ENCODE measurements at regions not wholly inside any gene's neighbourhood (a gene's known extent, or its start where the extent isn't known, plus 50 kb on each side); places are given as distances from the start of the nearest gene placed in this dataset.

DNA sequence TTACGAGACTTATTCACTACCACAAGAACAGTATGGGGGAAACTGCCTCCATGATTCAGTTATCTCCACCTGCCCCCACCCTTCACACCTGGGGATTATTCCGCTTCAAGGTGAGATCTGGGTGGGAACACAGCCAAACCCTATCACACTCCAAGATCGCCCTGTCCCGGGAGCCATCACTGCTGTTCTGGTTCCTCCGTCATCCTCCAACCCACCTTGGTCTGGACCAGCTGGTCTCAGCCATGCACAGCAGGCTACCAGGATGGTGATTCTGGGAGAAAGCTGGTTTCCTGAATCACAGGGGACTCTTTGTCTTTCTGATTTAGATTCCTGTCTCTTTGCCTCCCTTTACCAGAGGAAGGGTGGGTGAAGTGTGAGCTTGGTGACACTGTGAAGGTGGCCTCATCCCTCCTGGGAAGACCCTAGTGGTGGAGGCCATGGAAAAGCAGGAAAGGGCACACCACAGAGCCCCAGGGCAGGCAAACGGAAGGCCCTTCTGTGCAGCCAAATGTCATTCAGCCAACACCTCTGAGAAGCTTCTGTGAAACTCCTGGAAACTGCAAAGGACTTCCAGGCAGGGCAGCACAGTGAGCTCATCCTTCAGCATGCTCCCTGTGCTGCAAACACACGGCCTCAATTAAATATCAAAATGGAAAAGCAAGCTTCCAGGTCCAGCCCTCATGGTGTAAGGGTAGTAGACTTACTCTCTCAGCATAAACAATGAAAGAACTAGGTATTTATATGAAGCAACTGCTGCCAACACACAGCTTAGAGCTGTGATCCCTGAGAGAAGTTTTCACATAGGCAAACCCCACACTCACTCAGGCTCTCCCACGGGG lies 169.8 kb downstream of the ANKRD60 start:
- H3K36me3 ChIP-seq (ENCODE audit: control insufficient read depth in 4 of 4, insufficient read depth in 4 of 4, low read length in 3 of 4): no peaks in the 10 kb centered on the region
- no peak overlapping the region for H3K27ac ChIP-seq (ENCODE audit: insufficient read depth in 1 of 2, low read depth in 1 of 2, low read length in 2 of 2, poor library complexity in 1 of 2, severe bottlenecking in 2 of 2)
- peaks cover 0 to 9% (median 0%) of the 10 kb centered on the region in 5 experiments for H3K27me3 ChIP-seq (replicated peaks in 2 of 5; ENCODE audit: control insufficient read depth in 4 of 5, insufficient read depth in 5 of 5, low read length in 4 of 5)
- H3K4me1 ChIP-seq (ENCODE audit: control extremely low read depth in 1 of 4, control insufficient read depth in 4 of 4, insufficient read depth in 4 of 4, low read length in 3 of 4): no peaks in the 10 kb centered on the region
- DNase-seq: no peak
- ChIA-PET POLR2A (no interaction called here), CTCF (no interaction called here)
- H3K4me3 ChIP-seq (ENCODE audit: control insufficient read depth in 1 of 7, extremely low read depth in 1 of 7, insufficient read depth in 4 of 7, low read depth in 2 of 7, low read length in 6 of 7): no peak overlapping the region
- 91% methylated on average over 6 of the region's 8 CpGs for WGBS (ENCODE audit: insufficient coverage)
- H3K9me3 ChIP-seq (ENCODE audit: control extremely low read depth in 1 of 5, control insufficient read depth in 4 of 5, insufficient read depth in 2 of 5, low read depth in 1 of 5, low read length in 4 of 5): peaks cover 0 to 6% (median 0%) of the 10 kb centered on the region in 5 experiments

DNA sequence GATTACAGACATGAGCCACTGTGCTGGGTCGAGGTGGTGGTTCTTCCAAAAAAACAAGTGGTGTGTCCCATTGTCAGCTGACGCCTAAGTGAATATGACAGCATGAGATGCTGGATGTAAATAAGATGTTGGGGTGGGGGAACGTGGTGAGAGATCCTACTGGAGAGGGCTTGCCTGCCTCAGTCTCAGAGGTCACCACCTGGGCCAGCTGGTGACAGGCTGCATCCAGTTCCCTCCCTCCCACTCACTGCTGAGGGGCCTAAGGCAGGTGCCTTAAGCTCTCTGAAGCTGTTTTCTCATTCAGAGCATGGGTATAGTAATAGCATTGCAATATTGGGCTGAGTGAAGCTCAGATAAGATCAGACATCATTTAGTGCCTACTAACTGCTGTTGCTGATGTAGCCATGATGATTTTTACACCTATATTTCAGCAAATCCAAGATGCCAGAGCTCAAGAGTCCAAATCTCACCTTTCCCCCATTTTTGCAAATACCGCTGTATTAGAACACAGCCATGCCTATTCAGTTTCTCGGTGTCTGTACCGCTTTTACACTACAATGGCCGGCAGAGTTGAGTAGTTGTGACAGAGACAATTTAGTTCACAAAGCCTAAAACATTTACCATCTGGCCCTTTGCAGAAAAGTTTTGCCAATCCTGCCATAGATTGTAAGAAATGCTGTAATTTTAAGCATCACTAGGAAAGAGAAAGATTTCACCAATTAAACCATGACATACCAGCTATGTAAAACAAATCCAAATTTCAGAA lies 171.3 kb downstream of the ANKRD60 start:
- Histone ChIP-seq H3K27me3 (replicated peaks in 2 of 5; ENCODE audit: control insufficient read depth in 4 of 5, insufficient read depth in 5 of 5, low read length in 4 of 5) (peaks cover 0 to 9% (median 2%) of the 10 kb centered on the region in 5 experiments), H3K9me3 (ENCODE audit: control extremely low read depth in 1 of 5, control insufficient read depth in 4 of 5, insufficient read depth in 2 of 5, low read depth in 1 of 5, low read length in 4 of 5) (peaks cover 0 to 2% (median 0%) of the 10 kb centered on the region in 5 experiments), H3K36me3 (ENCODE audit: control insufficient read depth in 4 of 4, insufficient read depth in 4 of 4, low read length in 3 of 4) (no peaks in the 10 kb centered on the region), H3K27ac (ENCODE audit: insufficient read depth in 1 of 2, low read depth in 1 of 2, low read length in 2 of 2, poor library complexity in 1 of 2, severe bottlenecking in 2 of 2) (no peak overlapping the region), H3K4me3 (ENCODE audit: control insufficient read depth in 1 of 7, extremely low read depth in 1 of 7, insufficient read depth in 4 of 7, low read depth in 2 of 7, low read length in 6 of 7) (no peak overlapping the region), H3K4me1 (ENCODE audit: control extremely low read depth in 1 of 4, control insufficient read depth in 4 of 4, insufficient read depth in 4 of 4, low read length in 3 of 4) (no peaks in the 10 kb centered on the region)
- WGBS (ENCODE audit: insufficient coverage): 98% methylated on average over 5 of the region's 7 CpGs
- CTCF ChIA-PET: no interaction called here
- no peak for DNase-seq
- POLR2A ChIA-PET: no interaction called here

DNA sequence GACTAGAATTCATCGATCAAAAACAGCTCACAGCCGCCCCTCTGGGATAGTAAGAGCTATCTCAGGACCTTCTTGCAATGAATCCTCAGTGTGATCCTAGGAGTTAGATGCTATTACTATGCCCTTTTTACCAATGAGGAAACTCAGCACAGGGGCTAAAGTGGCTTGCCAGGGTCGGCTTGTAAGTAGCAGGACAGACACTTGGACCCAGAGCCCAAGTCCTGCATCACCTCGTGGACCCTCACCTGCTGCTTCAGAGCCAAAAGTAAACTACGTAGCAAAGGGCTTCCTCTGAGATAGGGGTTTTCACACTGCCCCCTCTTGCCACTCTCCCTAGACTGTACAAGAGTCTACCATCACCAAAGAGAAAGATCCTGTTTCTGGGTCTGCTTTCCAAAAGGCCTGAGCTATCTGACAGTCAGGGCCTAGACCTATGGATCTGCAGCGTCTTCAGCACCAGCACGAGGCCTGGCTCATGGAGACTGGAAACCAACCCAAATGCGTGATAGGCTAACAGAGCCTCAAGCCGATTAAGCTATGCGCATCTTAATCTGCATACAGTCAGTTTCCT lies 172.3 kb downstream of the ANKRD60 start:
- no peaks in the 10 kb centered on the region for H3K4me1 ChIP-seq (ENCODE audit: control extremely low read depth in 1 of 4, control insufficient read depth in 4 of 4, insufficient read depth in 4 of 4, low read length in 3 of 4)
- POLR2A ChIA-PET: no interaction called here
- peaks cover 0 to 9% (median 2%) of the 10 kb centered on the region in 5 experiments for H3K27me3 ChIP-seq (replicated peaks in 2 of 5; ENCODE audit: control insufficient read depth in 4 of 5, insufficient read depth in 5 of 5, low read length in 4 of 5)
- peaks cover 0 to 8% (median 7%) of the 10 kb centered on the region in 5 experiments for H3K9me3 ChIP-seq (ENCODE audit: control extremely low read depth in 1 of 5, control insufficient read depth in 4 of 5, insufficient read depth in 2 of 5, low read depth in 1 of 5, low read length in 4 of 5)
- no peak for DNase-seq
- H3K27ac ChIP-seq (ENCODE audit: insufficient read depth in 1 of 2, low read depth in 1 of 2, low read length in 2 of 2, poor library complexity in 1 of 2, severe bottlenecking in 2 of 2): no peak overlapping the region
- no peak overlapping the region for H3K4me3 ChIP-seq (ENCODE audit: control insufficient read depth in 1 of 7, extremely low read depth in 1 of 7, insufficient read depth in 4 of 7, low read depth in 2 of 7, low read length in 6 of 7)
- WGBS (ENCODE audit: insufficient coverage): 100% methylated on average over 6 of the region's 10 CpGs
- CTCF ChIA-PET: no interaction called here
- no peaks in the 10 kb centered on the region for H3K36me3 ChIP-seq (ENCODE audit: control insufficient read depth in 4 of 4, insufficient read depth in 4 of 4, low read length in 3 of 4)

DNA sequence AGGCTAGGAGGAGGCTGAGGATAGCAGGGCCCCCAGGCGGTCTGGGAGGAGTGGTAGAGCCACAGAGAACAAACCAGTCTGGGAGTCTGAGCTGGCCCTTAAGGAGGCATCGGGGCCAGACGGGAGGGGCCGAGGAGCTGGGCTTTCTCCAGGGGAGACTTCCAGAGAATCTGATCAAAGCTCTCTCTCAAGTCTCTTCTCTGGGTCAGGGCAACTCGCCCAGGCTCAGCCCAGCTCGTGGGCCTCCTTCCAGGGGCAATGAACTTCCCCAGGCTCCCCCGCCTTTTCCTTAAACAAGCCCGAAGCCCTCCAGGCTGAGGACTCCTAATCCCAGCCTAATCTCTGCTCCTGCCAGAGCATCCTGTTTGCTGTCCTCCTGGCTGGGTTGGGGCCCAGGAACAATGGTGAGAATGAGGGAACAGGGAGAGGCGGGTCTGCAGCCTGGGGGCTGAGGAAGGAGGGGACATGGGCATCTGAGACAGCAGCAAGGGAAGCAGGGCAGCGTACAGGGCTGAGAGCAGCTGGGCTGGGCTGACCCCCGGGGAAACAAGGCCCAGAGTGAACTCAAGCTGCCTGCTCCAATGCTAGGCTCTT lies 173.6 kb downstream of the ANKRD60 start:
- 73% methylated on average over 9 of the region's 11 CpGs for WGBS (ENCODE audit: insufficient coverage)
- CTCF ChIA-PET: no interaction called here
- no peak overlapping the region for H3K4me3 ChIP-seq (ENCODE audit: control insufficient read depth in 1 of 7, extremely low read depth in 1 of 7, insufficient read depth in 4 of 7, low read depth in 2 of 7, low read length in 6 of 7)
- H3K27me3 ChIP-seq (replicated peaks in 2 of 5; ENCODE audit: control insufficient read depth in 4 of 5, insufficient read depth in 5 of 5, low read length in 4 of 5): peaks cover 0 to 9% (median 2%) of the 10 kb centered on the region in 5 experiments
- no peaks in the 10 kb centered on the region for H3K36me3 ChIP-seq (ENCODE audit: control insufficient read depth in 4 of 4, insufficient read depth in 4 of 4, low read length in 3 of 4)
- H3K27ac ChIP-seq (ENCODE audit: insufficient read depth in 1 of 2, low read depth in 1 of 2, low read length in 2 of 2, poor library complexity in 1 of 2, severe bottlenecking in 2 of 2): no peak overlapping the region
- no peak for DNase-seq
- H3K9me3 ChIP-seq (ENCODE audit: control extremely low read depth in 1 of 5, control insufficient read depth in 4 of 5, insufficient read depth in 2 of 5, low read depth in 1 of 5, low read length in 4 of 5): peaks cover 0 to 10% (median 7%) of the 10 kb centered on the region in 5 experiments
- H3K4me1 ChIP-seq (ENCODE audit: control extremely low read depth in 1 of 4, control insufficient read depth in 4 of 4, insufficient read depth in 4 of 4, low read length in 3 of 4): no peaks in the 10 kb centered on the region
- POLR2A ChIA-PET: no interaction called here

DNA sequence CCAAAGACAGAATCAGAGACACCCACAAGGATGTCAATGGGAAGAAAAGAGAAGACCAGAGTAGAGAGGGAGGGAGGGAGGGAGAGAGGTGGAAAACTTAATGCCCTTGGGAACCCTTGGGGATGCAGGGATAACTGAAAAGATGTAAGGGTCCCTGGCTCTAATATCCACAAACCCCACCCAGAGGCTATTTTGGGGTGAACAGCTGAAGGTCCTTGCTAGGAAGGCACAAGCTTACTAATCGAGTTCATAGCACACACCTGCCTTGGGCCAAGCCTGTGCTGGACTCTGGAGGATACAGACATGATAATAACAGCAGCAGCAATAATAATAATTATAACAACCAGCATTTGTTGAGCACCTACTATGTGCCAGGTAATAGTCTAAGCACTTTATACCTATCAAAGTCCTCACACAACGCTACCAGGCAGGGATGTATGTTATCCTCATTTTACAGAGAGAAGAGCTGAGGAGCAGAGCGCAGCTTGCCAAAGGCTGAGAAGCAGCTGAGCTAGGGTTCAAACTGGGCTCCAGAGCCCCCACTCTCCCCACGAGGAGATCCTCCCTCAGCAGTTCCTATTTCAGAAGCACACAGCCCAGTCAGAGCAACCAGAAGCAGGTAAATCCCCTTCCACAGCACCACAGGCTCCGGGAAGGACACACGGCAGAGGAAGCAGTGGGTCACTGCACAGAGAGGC lies 174.2 kb downstream of the ANKRD60 start:
- CTCF ChIA-PET: no interaction called here
- Histone ChIP-seq H3K27ac (ENCODE audit: insufficient read depth in 1 of 2, low read depth in 1 of 2, low read length in 2 of 2, poor library complexity in 1 of 2, severe bottlenecking in 2 of 2) (no peak overlapping the region), H3K36me3 (ENCODE audit: control insufficient read depth in 4 of 4, insufficient read depth in 4 of 4, low read length in 3 of 4) (no peaks in the 10 kb centered on the region), H3K4me1 (ENCODE audit: control extremely low read depth in 1 of 4, control insufficient read depth in 4 of 4, insufficient read depth in 4 of 4, low read length in 3 of 4) (no peaks in the 10 kb centered on the region), H3K4me3 (ENCODE audit: control insufficient read depth in 1 of 7, extremely low read depth in 1 of 7, insufficient read depth in 4 of 7, low read depth in 2 of 7, low read length in 6 of 7) (no peak overlapping the region), H3K27me3 (replicated peaks in 2 of 5; ENCODE audit: control insufficient read depth in 4 of 5, insufficient read depth in 5 of 5, low read length in 4 of 5) (peaks cover 0 to 9% (median 0%) of the 10 kb centered on the region in 5 experiments), H3K9me3 (ENCODE audit: control extremely low read depth in 1 of 5, control insufficient read depth in 4 of 5, insufficient read depth in 2 of 5, low read depth in 1 of 5, low read length in 4 of 5) (peaks cover 0 to 13% (median 7%) of the 10 kb centered on the region in 5 experiments)
- POLR2A ChIA-PET: no interaction called here
- no peak for DNase-seq
- 54% methylated on average over 5 of the region's 6 CpGs for WGBS (ENCODE audit: insufficient coverage)

DNA sequence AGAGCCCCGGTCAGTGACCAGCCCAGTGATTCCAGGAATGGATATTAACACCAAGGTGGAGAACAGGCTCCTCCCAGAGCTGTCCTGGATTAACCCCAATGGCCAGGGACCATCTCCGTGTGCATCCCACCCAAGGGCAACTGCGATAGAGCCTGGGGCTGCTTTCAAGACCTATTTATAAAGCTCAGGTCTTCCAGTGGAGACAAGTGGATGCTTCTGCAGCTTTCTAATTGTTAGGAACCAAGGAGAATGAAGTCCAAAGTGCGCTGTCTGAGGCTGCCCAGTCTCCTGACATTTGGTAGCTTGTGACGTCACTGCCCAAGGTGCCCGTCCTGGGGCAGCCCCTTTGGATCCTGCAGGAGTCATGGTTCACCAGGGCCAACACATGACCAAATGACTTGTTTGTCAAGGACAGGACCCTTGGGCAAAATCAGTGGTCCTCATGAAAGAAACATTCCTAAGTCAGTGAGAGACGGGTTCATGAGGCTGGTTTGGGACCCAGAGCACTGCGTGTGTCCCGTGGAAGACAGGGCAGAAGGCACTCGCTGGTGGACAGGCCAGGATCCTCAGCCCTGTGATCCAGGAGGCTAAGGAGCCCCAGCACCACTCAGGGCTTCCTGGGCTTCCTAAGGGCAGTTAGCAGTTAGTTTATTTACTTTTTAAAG lies 174.9 kb downstream of the ANKRD60 start:
- no peak for DNase-seq
- Histone ChIP-seq H3K27me3 (replicated peaks in 2 of 5; ENCODE audit: control insufficient read depth in 4 of 5, insufficient read depth in 5 of 5, low read length in 4 of 5) (peaks cover 0 to 7% (median 0%) of the 10 kb centered on the region in 5 experiments), H3K36me3 (ENCODE audit: control insufficient read depth in 4 of 4, insufficient read depth in 4 of 4, low read length in 3 of 4) (no peaks in the 10 kb centered on the region), H3K4me3 (ENCODE audit: control insufficient read depth in 1 of 7, extremely low read depth in 1 of 7, insufficient read depth in 4 of 7, low read depth in 2 of 7, low read length in 6 of 7) (no peak overlapping the region), H3K27ac (ENCODE audit: insufficient read depth in 1 of 2, low read depth in 1 of 2, low read length in 2 of 2, poor library complexity in 1 of 2, severe bottlenecking in 2 of 2) (no peak overlapping the region), H3K9me3 (ENCODE audit: control extremely low read depth in 1 of 5, control insufficient read depth in 4 of 5, insufficient read depth in 2 of 5, low read depth in 1 of 5, low read length in 4 of 5) (peaks cover 0 to 13% (median 7%) of the 10 kb centered on the region in 5 experiments), H3K4me1 (ENCODE audit: control extremely low read depth in 1 of 4, control insufficient read depth in 4 of 4, insufficient read depth in 4 of 4, low read length in 3 of 4) (no peaks in the 10 kb centered on the region)
- POLR2A ChIA-PET: no interaction called here
- 93% methylated on average over 10 of the region's 10 CpGs for WGBS (ENCODE audit: insufficient coverage)
- CTCF ChIA-PET: no interaction called here

Data from common myeloid progenitor, CD34-positive (primary cell).